Right kidney (tissue), 1 donor: ENCODE measurements at regions not wholly inside any gene's neighbourhood (a gene's known extent, or its start where the extent isn't known, plus 50 kb on each side); places are given as distances from the start of the nearest gene placed in this dataset.

Experiments used
- DNase-seq: peaks from one replicate; pipeline ENCODE4 v3.0.0-alpha.2; 2016

GRCh38 chr4:24476282-24476681, 108.1 kb downstream of the DHX15 start:
- no peak for DNase-seq

GRCh38 chr4:24475756-24476155, 108.6 kb downstream of the DHX15 start:
- no peak for DNase-seq

GRCh38 chr4:24473309-24473721, 111.0 kb downstream of the DHX15 start:
- DNase-seq = no peak

GRCh38 chr4:24472514-24473308, 111.6 kb downstream of the DHX15 start:
- peak; percentile 96 for DNase-seq

- no peak for DNase-seq
Observed at GRCh38 chr4:24472161-24472510, 112.2 kb downstream of the DHX15 start.

- peak; percentile 63 for DNase-seq
Observed at GRCh38 chr4:24471486-24472160, 112.7 kb downstream of the DHX15 start.

GRCh38 chr4:24470666-24471485, 113.5 kb downstream of the DHX15 start:
- peak; percentile 85 for DNase-seq

GRCh38 chr4:24468071-24468470, 116.3 kb downstream of the DHX15 start:
- DNase-seq = no peak

GRCh38 chr4:24464566-24464965, 119.8 kb downstream of the DHX15 start:
- DNase-seq = no peak

GRCh38 chr4:24456431-24456830, 127.9 kb downstream of the DHX15 start:
- no peak for DNase-seq

- no peak for DNase-seq
Observed at GRCh38 chr4:24453951-24454350, 130.4 kb downstream of the DHX15 start.

- no peak for DNase-seq
Observed at GRCh38 chr4:24451870-24452269, 132.5 kb downstream of the DHX15 start.

- no peak for DNase-seq
Observed at GRCh38 chr4:24443200-24443599, 141.2 kb downstream of the DHX15 start.

GRCh38 chr4:24440765-24441164, 143.6 kb downstream of the DHX15 start:
- no peak for DNase-seq

- DNase-seq = no peak
Observed at GRCh38 chr4:24434241-24434640, 150.1 kb downstream of the DHX15 start.

GRCh38 chr4:24433515-24434214, 150.7 kb downstream of the DHX15 start:
- DNase-seq = no peak

- DNase-seq = no peak
Observed at GRCh38 chr4:24428850-24429249, 155.5 kb downstream of the DHX15 start.

- no peak for DNase-seq
Observed at GRCh38 chr4:24426557-24426956, 157.8 kb downstream of the DHX15 start.

GRCh38 chr4:24425863-24426262, 158.5 kb downstream of the DHX15 start:
- DNase-seq = no peak

- DNase-seq = no peak
Observed at GRCh38 chr4:24423670-24424069, 160.7 kb downstream of the DHX15 start.

- no peak for DNase-seq
Observed at GRCh38 chr4:24422644-24423043, 161.7 kb downstream of the DHX15 start.
